Gastroesophageal sphincter (tissue), 3 donors: ENCODE measurements at regions not wholly inside any gene's neighbourhood (a gene's known extent, or its start where the extent isn't known, plus 50 kb on each side); places are given as distances from the start of the nearest gene placed in this dataset.

Experiments
- CTCF ChIP-seq, 4 experiments: fragments of 200-600 bp in 2 of 4; fragments of 450-650 bp in 2 of 4; sonication (generic) in 1 of 4; IDR thresholded peaks; one replicate each; pipeline ENCODE4 v1.5.1; 2017 to 2019; ENCODE audit warnings: antibody characterized with exemption in 4 of 4, mild to moderate bottlenecking in 2 of 4, moderate library complexity in 2 of 4
- EP300 ChIP-seq: sonication (generic); formaldehyde crosslinking; IDR thresholded peaks from one replicate; pipeline ENCODE4 v1.6.1; 2017; ENCODE audit warnings: antibody characterized with exemption, mild to moderate bottlenecking
- POLR2A ChIP-seq, 2 donors: fragments of 450-650 bp; IDR thresholded peaks; one replicate each; pipeline ENCODE4 v1.6.1; 2017; ENCODE audit warnings: antibody characterized with exemption in 2 of 2, mild to moderate bottlenecking in 2 of 2, moderate library complexity in 1 of 2

DNA sequence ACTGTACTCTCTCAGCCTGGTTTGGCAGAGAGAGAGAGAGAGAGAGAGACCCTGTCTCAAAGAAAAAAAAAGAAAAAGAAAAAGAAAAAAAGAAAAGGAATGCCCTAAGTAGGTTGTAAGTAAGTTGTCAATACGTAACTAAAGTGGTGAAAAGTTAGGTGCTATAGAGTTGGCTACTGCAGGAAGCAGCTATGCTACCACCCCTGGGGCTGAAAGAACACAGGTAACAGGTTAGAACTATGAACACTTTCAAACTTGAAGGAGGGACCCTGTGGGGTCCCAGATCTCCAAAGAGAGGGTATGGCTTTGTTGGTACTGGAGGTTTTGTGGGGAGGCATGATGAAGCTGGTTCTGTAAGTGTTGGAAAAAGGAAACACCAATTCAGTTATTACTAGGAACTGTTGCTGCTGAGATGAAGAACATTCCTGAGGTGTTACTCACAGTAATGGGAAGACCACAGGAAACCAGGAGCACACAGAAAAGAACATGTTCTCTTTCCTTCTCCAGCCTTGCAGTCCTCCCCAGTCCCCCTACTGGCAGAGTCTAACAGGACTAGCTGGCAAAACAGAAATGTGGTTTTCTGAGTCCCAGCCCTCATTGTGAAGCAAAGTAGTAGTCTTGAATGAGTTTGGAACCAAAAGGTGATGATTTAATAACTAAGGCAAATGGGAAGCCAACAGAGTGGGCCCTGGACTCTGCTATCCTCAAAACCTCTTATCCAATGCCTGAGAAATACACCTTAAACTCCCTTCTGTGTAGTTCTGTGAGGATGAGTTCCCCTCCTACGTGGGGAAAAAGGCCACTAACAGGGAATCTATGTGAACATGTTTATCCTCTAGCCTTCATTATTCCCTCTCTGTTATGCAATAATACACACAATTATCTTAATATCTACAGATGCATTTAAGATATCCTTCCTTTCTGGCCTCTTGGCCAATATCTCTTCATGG is 427.0 kb upstream of the DDI1 start:
- TF ChIP-seq CTCF (IDR thresholded peaks at IDR 0.05) (no peak), POLR2A (IDR thresholded peaks at IDR 0.05) (no peak), EP300 (no peak)
